ENCODE measurements at regions not wholly inside any gene's neighbourhood (a gene's known extent, or its start where the extent isn't known, plus 50 kb on each side); places are given as distances from the start of the nearest gene placed in this dataset.
"Not testable (repeated sequence)": the region's sequence is repeated elsewhere in the genome, so short reads cannot be mapped to it uniquely, and the experiment has no call there.

GRCh38 chr4:181810711-181811110 lies 432.5 kb upstream of the TENM3 start:
- H3K4me3 ChIP-seq: no peak overlapping the region
- no peak overlapping the region for H3K27ac ChIP-seq
- TF ChIP-seq POLR2A (IDR thresholded peaks at IDR 0.05) (no peak), EP300 (IDR thresholded peaks at IDR 0.05) (no peak), CTCF (IDR thresholded peaks at IDR 0.05) (no peak), POLR2AphosphoS5 (IDR thresholded peaks at IDR 0.05) (no peak)
- 84% methylated on average over 5 of the region's 5 CpGs for WGBS
- no peaks in the 10 kb centered on the region for H3K27me3 ChIP-seq
- DNase-seq (ENCODE audit: low spot score in 2 of 2): no peak
- H3K36me3 ChIP-seq: no peaks in the 10 kb centered on the region
- H3K9me3 ChIP-seq: no peaks in the 10 kb centered on the region
- H3K4me1 ChIP-seq: no peaks in the 10 kb centered on the region

- H3K4me3 ChIP-seq; H3K27me3 ChIP-seq; DNase-seq (ENCODE audit: low spot score in 2 of 2); H3K9me3 ChIP-seq; H3K4me1 ChIP-seq; H3K27ac ChIP-seq; H3K36me3 ChIP-seq: not testable (repeated sequence)
- 96% methylated on average over 5 of the region's 5 CpGs for whole genome bisulfite sequencing
Measured at GRCh38 chr4:181811550-181811949, 431.7 kb upstream of the TENM3 start.

GRCh38 chr4:181819946-181820345 lies 423.3 kb upstream of the TENM3 start:
- TF ChIP-seq CTCF (IDR thresholded peaks at IDR 0.05): no peak
- TF ChIP-seq POLR2A (IDR thresholded peaks at IDR 0.05): no peak
- no peak for TF ChIP-seq EP300 (IDR thresholded peaks at IDR 0.05)
- no peak for TF ChIP-seq POLR2AphosphoS5 (IDR thresholded peaks at IDR 0.05)
- no peaks in the 10 kb centered on the region for H3K9me3 ChIP-seq
- no peak overlapping the region for H3K27ac ChIP-seq
- H3K4me3 ChIP-seq: no peak overlapping the region
- no peaks in the 10 kb centered on the region for H3K27me3 ChIP-seq
- WGBS: 81% methylated on average over 2 of the region's 2 CpGs
- no peak for DNase-seq (ENCODE audit: low spot score in 2 of 2)
- H3K36me3 ChIP-seq: no peaks in the 10 kb centered on the region
- H3K4me1 ChIP-seq: no peaks in the 10 kb centered on the region

- TF ChIP-seq POLR2AphosphoS5 (IDR thresholded peaks at IDR 0.05): no peak
- no peak for TF ChIP-seq CTCF (IDR thresholded peaks at IDR 0.05)
- no peak for TF ChIP-seq POLR2A (IDR thresholded peaks at IDR 0.05)
- TF ChIP-seq EP300 (IDR thresholded peaks at IDR 0.05): no peak
- Histone ChIP-seq H3K36me3 (no peaks in the 10 kb centered on the region), H3K4me1 (no peaks in the 10 kb centered on the region), H3K9me3 (no peaks in the 10 kb centered on the region), H3K27me3 (no peaks in the 10 kb centered on the region), H3K4me3 (no peak overlapping the region), H3K27ac (no peak overlapping the region)
- 69% methylated on average over 5 of the region's 5 CpGs for WGBS
- no peak for DNase-seq (ENCODE audit: low spot score in 2 of 2)
Measured at GRCh38 chr4:181820553-181820952, 422.6 kb upstream of the TENM3 start.

GRCh38 chr4:181821039-181822004 lies 421.9 kb upstream of the TENM3 start:
- no peaks in the 10 kb centered on the region for H3K9me3 ChIP-seq
- no peak overlapping the region for H3K27ac ChIP-seq
- H3K4me1 ChIP-seq: no peaks in the 10 kb centered on the region
- H3K27me3 ChIP-seq: no peaks in the 10 kb centered on the region
- H3K4me3 ChIP-seq: no peak overlapping the region
- H3K36me3 ChIP-seq: no peaks in the 10 kb centered on the region
- no peak for TF ChIP-seq POLR2A (IDR thresholded peaks at IDR 0.05)
- no peak for TF ChIP-seq EP300 (IDR thresholded peaks at IDR 0.05)
- no peak for TF ChIP-seq POLR2AphosphoS5 (IDR thresholded peaks at IDR 0.05)
- TF ChIP-seq CTCF (IDR thresholded peaks at IDR 0.05): no peak
- DNase-seq (ENCODE audit: low spot score in 2 of 2): no peak
- WGBS: 61% methylated on average over 11 of the region's 11 CpGs
